ENCODE measurements at regions not wholly inside any gene's neighbourhood (a gene's known extent, or its start where the extent isn't known, plus 50 kb on each side); places are given as distances from the start of the nearest gene placed in this dataset.
"Not testable (repeated sequence)": the region's sequence is repeated elsewhere in the genome, so short reads cannot be mapped to it uniquely, and the experiment has no call there.

DNA sequence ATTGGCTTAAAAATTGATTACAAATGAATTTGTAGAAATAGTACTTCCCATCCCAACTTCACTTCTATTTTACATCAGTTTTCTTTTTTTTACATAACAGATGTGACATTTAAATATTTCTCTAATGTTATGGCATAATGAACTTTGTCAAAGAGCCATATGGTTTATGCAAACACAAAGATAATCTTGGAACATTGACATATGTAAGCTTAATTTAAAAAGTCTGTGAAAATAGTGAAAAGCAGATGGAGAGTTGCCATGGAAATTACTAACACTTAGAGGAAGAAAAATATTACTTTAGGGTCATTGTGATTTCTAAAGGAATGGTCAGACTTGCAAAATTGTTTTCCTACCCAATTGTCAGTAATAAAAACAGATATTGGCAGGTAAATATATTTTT, 232.4 kb downstream of the AEBP2 start:
- no peak overlapping the region for H3K4me3 Mint-ChIP-seq
- no peak overlapping the region for H3K27ac Mint-ChIP-seq
- no peak overlapping the region for H3K27ac ChIP-seq (ENCODE audit: low read depth in 1 of 2, low read length in 2 of 2)
- no peak overlapping the region for H3K4me3 ChIP-seq (ENCODE audit: low read length)
- ChIA-PET CTCF (no interaction called here), POLR2A (no interaction called here)
- no peaks in the 10 kb centered on the region for H3K4me1 ChIP-seq (ENCODE audit: insufficient read depth, low read length)
- H3K36me3 Mint-ChIP-seq (ENCODE audit: low read depth), result no peaks in the 10 kb centered on the region
- intact Hi-C loops (cut with DNase I, micrococcal nuclease), result no loop called here
- no peaks in the 10 kb centered on the region for H3K36me3 ChIP-seq (ENCODE audit: insufficient read depth, low read length)
- H3K27me3 Mint-ChIP-seq, result no peaks in the 10 kb centered on the region
- H3K9me3 ChIP-seq (ENCODE audit: control insufficient read depth in 1 of 2, insufficient read depth in 1 of 2, low read length in 2 of 2), result no peaks in the 10 kb centered on the region
- ATAC-seq (ENCODE audit: poor library complexity) (no peak), DNase-seq (no peak)
- H3K4me1 Mint-ChIP-seq (ENCODE audit: low read depth), result no peaks in the 10 kb centered on the region
- H3K27me3 ChIP-seq (ENCODE audit: control insufficient read depth in 1 of 2, insufficient read depth in 2 of 2, low read length in 2 of 2), result no peaks in the 10 kb centered on the region
- no peaks in the 10 kb centered on the region for H3K9me3 Mint-ChIP-seq
- no peak for TF ChIP-seq CTCF (IDR thresholded peaks at IDR 0.05)

- Mint-ChIP-seq H3K36me3 (ENCODE audit: low read depth) (peaks cover 2% of the 10 kb centered on the region), H3K4me1 (ENCODE audit: low read depth) (peaks cover 14% of the 10 kb centered on the region), H3K27me3 (no peaks in the 10 kb centered on the region), H3K9me3 (peaks cover 8% of the 10 kb centered on the region), H3K4me3 (no peak overlapping the region), H3K27ac (no peak overlapping the region)
- H3K4me3 ChIP-seq (ENCODE audit: low read length), result no peak overlapping the region
- DNase-seq, result no peak
- no peaks in the 10 kb centered on the region for H3K4me1 ChIP-seq (ENCODE audit: insufficient read depth, low read length)
- no peak for ATAC-seq (ENCODE audit: poor library complexity)
- ChIA-PET POLR2A (no interaction called here), CTCF (no interaction called here)
- intact Hi-C loops (cut with DNase I, micrococcal nuclease), result no loop called here
- H3K36me3 ChIP-seq (ENCODE audit: insufficient read depth, low read length), result no peaks in the 10 kb centered on the region
- no peak overlapping the region for H3K27ac ChIP-seq (ENCODE audit: low read depth in 1 of 2, low read length in 2 of 2)
- no peaks in the 10 kb centered on the region for H3K9me3 ChIP-seq (ENCODE audit: control insufficient read depth in 1 of 2, insufficient read depth in 1 of 2, low read length in 2 of 2)
- H3K27me3 ChIP-seq (ENCODE audit: control insufficient read depth in 1 of 2, insufficient read depth in 2 of 2, low read length in 2 of 2), result no peaks in the 10 kb centered on the region
- TF ChIP-seq CTCF (IDR thresholded peaks at IDR 0.05), result no peak
These were observed 235.1 kb downstream of the AEBP2 start for GRCh38 chr12:19674437-19674836.

DNA sequence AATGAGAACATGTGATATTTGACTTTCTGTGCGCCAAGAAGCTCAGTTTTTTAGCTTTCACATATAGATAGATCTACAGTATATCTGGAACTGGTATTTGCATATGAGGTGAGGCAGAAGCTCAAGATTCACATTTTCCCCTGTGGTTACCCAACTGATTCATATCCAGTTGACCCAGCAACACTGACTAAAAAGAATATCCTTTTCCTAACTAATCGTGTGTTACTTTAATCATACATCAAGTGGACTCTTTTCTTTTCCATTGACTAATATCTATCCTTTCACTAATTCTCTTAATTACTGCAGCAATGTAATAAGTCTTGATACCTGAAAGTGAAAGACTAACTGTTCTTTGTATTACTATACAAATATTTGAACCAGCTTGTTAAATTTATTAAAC, 236.1 kb downstream of the AEBP2 start:
- Mint-ChIP-seq H3K4me3 (no peak overlapping the region), H3K9me3 (peaks cover 12% of the 10 kb centered on the region), H3K27me3 (no peaks in the 10 kb centered on the region), H3K4me1 (ENCODE audit: low read depth) (peaks cover 20% of the 10 kb centered on the region), H3K27ac (no peak overlapping the region), H3K36me3 (ENCODE audit: low read depth) (peaks cover 10% of the 10 kb centered on the region)
- ATAC-seq (ENCODE audit: poor library complexity) (no peak), DNase-seq (no peak)
- no peak overlapping the region for H3K4me3 ChIP-seq (ENCODE audit: low read length)
- H3K27ac ChIP-seq (ENCODE audit: low read depth in 1 of 2, low read length in 2 of 2), result no peak overlapping the region
- intact Hi-C loops (cut with DNase I, micrococcal nuclease), result no loop called here
- no peaks in the 10 kb centered on the region for H3K4me1 ChIP-seq (ENCODE audit: insufficient read depth, low read length)
- ChIA-PET POLR2A (no interaction called here), CTCF (no interaction called here)
- no peaks in the 10 kb centered on the region for H3K36me3 ChIP-seq (ENCODE audit: insufficient read depth, low read length)
- TF ChIP-seq CTCF (IDR thresholded peaks at IDR 0.05), result no peak
- H3K27me3 ChIP-seq (ENCODE audit: control insufficient read depth in 1 of 2, insufficient read depth in 2 of 2, low read length in 2 of 2), result no peaks in the 10 kb centered on the region
- no peaks in the 10 kb centered on the region for H3K9me3 ChIP-seq (ENCODE audit: control insufficient read depth in 1 of 2, insufficient read depth in 1 of 2, low read length in 2 of 2)

- H3K36me3 ChIP-seq (ENCODE audit: insufficient read depth, low read length); H3K4me3 ChIP-seq (ENCODE audit: low read length); H3K27me3 ChIP-seq (ENCODE audit: control insufficient read depth in 1 of 2, insufficient read depth in 2 of 2, low read length in 2 of 2); H3K27me3 Mint-ChIP-seq; ATAC-seq (ENCODE audit: poor library complexity); H3K9me3 ChIP-seq (ENCODE audit: control insufficient read depth in 1 of 2, insufficient read depth in 1 of 2, low read length in 2 of 2); POLR2A ChIA-PET; H3K36me3 Mint-ChIP-seq (ENCODE audit: low read depth); CTCF ChIA-PET; intact Hi-C loops (cut with DNase I, micrococcal nuclease): not testable (repeated sequence)
- peak in 3 of 14 experiments; percentile 23 to 87 (median 46) for DNase-seq
- peak overlapping the region; percentile 78 for H3K27ac Mint-ChIP-seq
- peaks cover 11% of the 10 kb centered on the region for H3K4me1 ChIP-seq (ENCODE audit: insufficient read depth, low read length)
- peak overlapping the region; percentile 39 for H3K4me3 Mint-ChIP-seq
- H3K27ac ChIP-seq (ENCODE audit: low read depth in 1 of 2, low read length in 2 of 2), result peak overlapping the region in 1 of 2 donors; percentile 34
- peaks cover 24% of the 10 kb centered on the region for H3K4me1 Mint-ChIP-seq (ENCODE audit: low read depth)
- H3K9me3 Mint-ChIP-seq, result peaks cover 12% of the 10 kb centered on the region
These were observed 239.2 kb downstream of the AEBP2 start for GRCh38 chr12:19678501-19678900.

Measured in CD4-positive, alpha-beta T cell (primary cell).